Spinal cord (tissue), 9 donors: ENCODE measurements at regions not wholly inside any gene's neighbourhood (a gene's known extent, or its start where the extent isn't known, plus 50 kb on each side); places are given as distances from the start of the nearest gene placed in this dataset.

Experiments
- DNase-seq, 6 donors: peaks; one replicate each; pipeline versions ENCODE4 v3.0.0 to v3.0.0-alpha.2; 2013 to 2015; ENCODE audit warnings: low spot score in 6 of 6, low read depth in 4 of 6
- H3K27ac ChIP-seq: one replicate; pipeline ENCODE4 v1.5.1; 2013; ENCODE audit warnings: low read depth, low read length, control low read depth
- H3K27me3 ChIP-seq: one replicate; pipeline ENCODE4 v1.6.1; 2013; ENCODE audit warnings: low read length; ENCODE audit not compliant: control insufficient read depth, insufficient read depth
- H3K36me3 ChIP-seq: one replicate; pipeline ENCODE4 v1.6.1; 2013; ENCODE audit warnings: low read length; ENCODE audit not compliant: control insufficient read depth, insufficient read depth
- H3K4me1 ChIP-seq: one replicate; pipeline ENCODE4 v1.6.1; 2013; ENCODE audit warnings: low read length; ENCODE audit not compliant: control insufficient read depth, insufficient read depth
- H3K4me3 ChIP-seq: one replicate; pipeline ENCODE4 v1.5.1; 2013; ENCODE audit warnings: low read depth, low read length, control low read depth
- H3K9me3 ChIP-seq: one replicate; pipeline ENCODE4 v1.6.1; 2013; ENCODE audit warnings: low read length; ENCODE audit not compliant: control insufficient read depth, insufficient read depth
- WGBS: methylation state at CpG from one replicate; pipeline ENCODE4 v1.1.5; 2013; ENCODE audit warnings: missing lambda C conversion rate; ENCODE audit not compliant: insufficient coverage; 5-methylcytosine and 5-hydroxymethylcytosine counted together
- donor health status: healthy.

DNA sequence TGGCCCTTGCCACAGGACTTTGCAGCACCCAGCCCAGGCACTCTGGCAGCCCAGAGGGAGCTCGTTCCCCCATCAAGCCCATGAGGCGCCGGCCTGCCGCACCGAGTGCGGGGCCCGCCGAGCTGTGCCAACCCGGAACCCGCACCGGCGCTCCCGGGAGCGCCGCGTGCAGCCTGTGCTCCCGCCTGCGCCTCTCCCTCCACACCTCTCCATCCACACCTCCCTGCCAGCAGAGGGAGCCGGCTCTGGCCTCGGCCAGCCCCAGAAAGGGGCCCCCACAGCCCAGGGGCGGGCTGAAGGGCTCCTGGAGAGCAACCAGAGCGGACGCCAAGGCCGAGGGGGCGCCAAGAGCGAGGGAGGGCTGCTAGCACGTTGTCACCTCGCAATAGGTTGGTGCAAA, 268.8 kb downstream of the MID1IP1 start:
- DNase-seq = no peak
- 72% methylated on average over 24 of the region's 28 CpGs for WGBS
- no peak overlapping the region for H3K27ac ChIP-seq
- H3K4me3 ChIP-seq = no peak overlapping the region
- H3K9me3 ChIP-seq = peaks cover 2% of the 10 kb centered on the region
- peaks cover 10% of the 10 kb centered on the region for H3K4me1 ChIP-seq
- H3K27me3 ChIP-seq = no peaks in the 10 kb centered on the region
- H3K36me3 ChIP-seq = no peaks in the 10 kb centered on the region

DNA sequence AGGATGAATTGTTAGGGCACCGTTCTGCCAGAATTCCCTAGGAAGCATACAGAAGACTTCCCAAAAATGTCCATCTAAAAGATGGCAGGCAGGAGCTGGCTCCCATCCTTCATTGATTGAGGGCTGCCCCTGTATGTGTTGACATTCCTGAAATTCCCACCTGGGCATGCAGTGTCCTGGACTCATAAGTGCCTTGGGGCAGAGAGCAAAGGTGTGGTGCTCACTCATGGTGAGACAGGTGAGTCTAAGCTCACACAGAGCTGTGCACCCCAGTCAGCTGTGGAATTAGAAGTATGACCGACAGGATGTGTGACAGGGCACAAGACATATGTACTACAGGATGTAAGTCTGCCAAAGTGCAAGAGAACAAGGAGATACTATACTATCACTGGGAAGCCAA, 271.9 kb downstream of the MID1IP1 start:
- peaks cover 2% of the 10 kb centered on the region for H3K9me3 ChIP-seq
- 100% methylated on average over 1 of the region's 2 CpGs for WGBS
- no peaks in the 10 kb centered on the region for H3K4me1 ChIP-seq
- no peaks in the 10 kb centered on the region for H3K36me3 ChIP-seq
- H3K27me3 ChIP-seq = no peaks in the 10 kb centered on the region
- H3K4me3 ChIP-seq = no peak overlapping the region
- DNase-seq = no peak
- H3K27ac ChIP-seq = no peak overlapping the region

DNA sequence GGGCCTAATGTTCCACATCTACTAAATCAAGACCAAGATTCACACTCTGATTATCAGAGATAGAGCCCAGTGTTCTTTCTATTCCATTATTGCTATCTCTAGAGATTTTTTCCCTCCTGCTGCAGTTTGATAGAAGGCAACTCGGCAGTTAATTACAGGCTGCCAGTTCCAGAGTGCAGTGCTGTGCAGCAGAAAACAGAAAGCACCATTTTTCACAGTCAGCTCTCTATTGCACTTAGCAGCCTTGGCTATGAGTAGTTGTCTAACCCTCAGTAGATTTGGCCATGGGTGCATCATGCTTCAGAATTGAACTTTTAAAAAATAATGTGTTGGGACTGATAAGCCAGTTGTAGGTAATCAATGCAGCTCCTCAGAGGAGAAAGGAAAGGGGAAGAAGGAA, 295.3 kb downstream of the MID1IP1 start:
- DNase-seq = peak in 2 of 6 donors; percentile 2 to 38
- H3K4me3 ChIP-seq = no peak overlapping the region
- H3K36me3 ChIP-seq = no peaks in the 10 kb centered on the region
- no peaks in the 10 kb centered on the region for H3K27me3 ChIP-seq
- no peaks in the 10 kb centered on the region for H3K4me1 ChIP-seq
- peaks cover 2% of the 10 kb centered on the region for H3K9me3 ChIP-seq
- no CpG with 5 or more reads among the region's 1 CpG for WGBS
- no peak overlapping the region for H3K27ac ChIP-seq

DNA sequence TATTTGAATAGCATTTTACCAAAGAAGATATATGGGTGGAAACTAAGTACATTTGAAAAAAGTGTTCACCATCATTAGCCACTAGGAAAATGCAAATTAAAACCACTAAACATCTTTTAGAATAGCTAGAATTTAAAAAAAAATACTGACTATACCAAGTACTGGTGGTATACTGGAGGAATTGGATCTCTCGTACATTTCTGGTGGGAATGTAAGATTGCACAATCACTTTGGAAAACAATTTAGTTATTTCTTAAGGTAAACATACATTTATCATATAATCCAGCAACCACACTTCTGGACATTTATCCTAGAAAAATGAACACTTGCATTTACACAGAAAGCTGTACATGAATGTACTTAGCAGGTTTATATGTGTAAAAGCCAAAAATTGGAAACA, 303.5 kb downstream of the MID1IP1 start:
- Histone ChIP-seq H3K36me3 (no peaks in the 10 kb centered on the region), H3K4me3 (no peak overlapping the region), H3K27ac (no peak overlapping the region), H3K27me3 (no peaks in the 10 kb centered on the region), H3K9me3 (peaks cover 6% of the 10 kb centered on the region), H3K4me1 (no peaks in the 10 kb centered on the region)
- no peak for DNase-seq
- WGBS = no CpG with 5 or more reads among the region's 1 CpG

DNA sequence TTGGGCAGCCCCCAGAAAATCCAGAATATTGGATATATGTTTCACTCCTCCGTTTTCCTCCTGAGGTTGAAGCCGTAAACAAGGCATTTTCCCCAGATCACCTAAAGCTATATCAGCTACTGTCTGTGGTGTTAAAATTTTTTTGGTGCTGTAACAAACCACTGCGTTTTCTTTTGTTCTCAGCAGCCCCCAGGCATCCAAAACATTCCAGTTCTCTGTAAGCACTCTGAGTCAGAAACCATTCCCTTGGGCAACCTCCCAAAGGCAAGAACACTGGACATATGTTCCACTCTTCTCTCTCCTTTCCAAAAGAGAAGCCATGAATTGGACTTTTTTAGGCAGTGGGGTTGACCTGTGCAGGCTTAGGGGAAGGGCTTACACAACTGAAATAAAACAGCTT, 310.9 kb downstream of the MID1IP1 start:
- no peaks in the 10 kb centered on the region for H3K36me3 ChIP-seq
- WGBS = no CpG with 5 or more reads among the region's 3 CpGs

DNA sequence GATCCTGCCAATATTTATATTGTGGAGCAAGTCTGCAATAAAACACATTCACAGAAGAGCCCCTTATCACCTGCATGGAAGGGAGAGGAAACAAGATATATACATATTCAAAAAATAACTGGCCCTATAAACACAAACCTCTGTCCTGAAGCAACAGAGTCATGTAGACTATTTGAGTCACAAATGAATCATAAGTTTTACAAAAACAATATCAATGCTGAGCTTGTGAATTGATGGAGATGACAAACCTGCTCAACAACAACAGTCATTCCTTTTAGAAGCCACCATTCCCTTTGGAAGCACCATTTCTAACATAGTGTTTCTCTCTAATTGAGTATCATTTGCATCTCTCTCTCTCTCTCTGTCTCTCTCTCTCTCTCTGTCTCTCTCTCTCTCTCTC, 313.9 kb downstream of the MID1IP1 start:
- Histone ChIP-seq H3K9me3 (no peaks in the 10 kb centered on the region), H3K4me1 (no peaks in the 10 kb centered on the region), H3K36me3 (no peaks in the 10 kb centered on the region), H3K27ac (no peak overlapping the region), H3K27me3 (no peaks in the 10 kb centered on the region), H3K4me3 (no peak overlapping the region)
- DNase-seq = no peak

More for the DNA sequence above, 310.9 kb downstream of the MID1IP1 start:
- no peak for DNase-seq
- peaks cover 4% of the 10 kb centered on the region for H3K9me3 ChIP-seq
- H3K27me3 ChIP-seq = no peaks in the 10 kb centered on the region
- no peak overlapping the region for H3K27ac ChIP-seq
- no peaks in the 10 kb centered on the region for H3K4me1 ChIP-seq
- no peak overlapping the region for H3K4me3 ChIP-seq

DNA sequence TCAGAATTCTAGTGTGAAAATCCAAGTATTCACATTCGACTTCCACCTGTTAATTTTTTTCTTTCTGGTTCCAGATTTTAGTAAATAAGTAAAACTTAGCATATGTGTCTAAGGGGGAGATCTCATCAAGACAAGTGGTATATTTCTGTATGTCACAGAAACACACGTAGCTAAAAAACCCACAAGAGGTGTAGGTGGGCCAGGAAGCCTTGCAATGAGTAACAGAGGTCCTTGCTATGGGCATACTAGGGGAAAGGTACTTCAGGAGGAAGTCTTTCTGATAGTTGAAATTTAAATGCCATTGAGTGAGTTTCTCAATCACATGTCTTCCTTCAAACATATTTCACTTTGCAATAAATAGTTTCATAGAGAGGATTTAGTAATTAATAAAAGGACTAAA, 315.8 kb downstream of the MID1IP1 start:
- Histone ChIP-seq H3K27ac (no peak overlapping the region), H3K27me3 (no peaks in the 10 kb centered on the region), H3K36me3 (no peaks in the 10 kb centered on the region), H3K4me3 (no peak overlapping the region), H3K9me3 (no peaks in the 10 kb centered on the region), H3K4me1 (no peaks in the 10 kb centered on the region)
- no CpG with 5 or more reads among the region's 2 CpGs for WGBS
- no peak for DNase-seq

DNA sequence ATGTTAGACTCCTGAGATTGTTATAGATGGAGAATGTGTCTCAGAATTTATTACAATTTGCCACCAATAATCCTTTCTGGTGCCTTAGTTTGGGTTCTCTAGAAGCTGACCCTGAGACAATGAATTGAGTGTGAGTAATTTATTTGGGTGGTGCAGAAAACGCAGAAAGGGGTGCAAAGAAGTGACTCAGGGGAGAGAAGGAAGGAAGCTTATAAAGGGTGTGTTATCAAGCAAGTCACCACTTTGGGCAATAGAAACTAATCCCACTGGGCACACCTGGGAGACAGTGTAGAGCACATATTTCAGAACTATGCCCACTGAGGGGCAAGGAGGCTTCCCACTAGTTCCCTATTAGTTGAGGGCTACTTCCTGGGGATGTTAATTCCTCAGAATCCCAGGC, 320.6 kb downstream of the MID1IP1 start:
- Histone ChIP-seq H3K27me3 (no peaks in the 10 kb centered on the region), H3K36me3 (no peaks in the 10 kb centered on the region), H3K4me3 (no peak overlapping the region), H3K9me3 (no peaks in the 10 kb centered on the region), H3K4me1 (no peaks in the 10 kb centered on the region), H3K27ac (no peak overlapping the region)
- no peak for DNase-seq
- 75% methylated on average over 1 of the region's 1 CpG for WGBS

DNA sequence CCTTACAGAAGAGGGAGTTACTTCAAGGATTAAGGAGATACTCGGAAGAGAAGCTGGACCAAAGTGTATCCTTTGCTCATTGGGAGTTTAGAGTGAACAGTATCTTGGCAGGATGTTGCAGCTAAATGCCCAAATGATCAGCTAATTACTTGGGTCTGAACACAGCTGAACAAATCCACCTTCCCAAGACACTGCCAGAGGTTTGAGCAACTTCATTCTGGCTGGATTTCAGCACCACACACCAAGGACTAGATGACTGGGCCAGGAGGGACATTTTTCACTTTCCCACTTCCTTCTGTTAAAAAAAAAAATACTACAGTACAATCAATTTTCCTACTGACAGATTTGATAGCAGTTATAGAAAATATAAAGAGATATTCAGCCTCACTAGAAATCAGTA, 324.6 kb downstream of the MID1IP1 start:
- Histone ChIP-seq H3K27me3 (no peaks in the 10 kb centered on the region), H3K4me1 (no peaks in the 10 kb centered on the region), H3K27ac (no peak overlapping the region), H3K36me3 (no peaks in the 10 kb centered on the region), H3K9me3 (peaks cover 2% of the 10 kb centered on the region), H3K4me3 (no peak overlapping the region)
- DNase-seq = peak in 1 of 6 donors; percentile 27
- WGBS = no CpG with 5 or more reads among the region's 1 CpG

DNA sequence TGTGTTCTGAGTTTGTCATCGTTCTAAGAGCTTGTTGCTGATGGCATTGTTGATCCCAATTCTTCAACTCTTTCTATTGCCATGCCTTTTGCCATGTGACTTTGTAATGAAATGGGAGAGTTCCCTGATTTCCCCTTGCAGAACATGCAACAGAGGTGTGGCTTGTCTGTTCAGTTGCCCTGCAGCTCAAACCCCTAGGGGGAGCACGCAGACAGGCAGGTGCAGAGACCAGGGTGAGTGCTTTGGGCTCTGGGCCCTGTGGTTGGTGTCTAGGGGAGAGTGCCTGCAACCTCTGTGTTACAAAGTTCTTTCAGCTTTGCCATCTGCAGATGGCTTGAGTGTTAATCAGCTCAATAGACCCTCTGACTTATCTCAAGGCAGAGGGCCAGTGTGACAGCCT, 332.7 kb downstream of the MID1IP1 start:
- WGBS = 54% methylated on average over 1 of the region's 2 CpGs
- no peaks in the 10 kb centered on the region for H3K36me3 ChIP-seq
- H3K27ac ChIP-seq = no peak overlapping the region
- H3K4me3 ChIP-seq = no peak overlapping the region
- DNase-seq = no peak
- no peaks in the 10 kb centered on the region for H3K9me3 ChIP-seq
- no peaks in the 10 kb centered on the region for H3K4me1 ChIP-seq
- H3K27me3 ChIP-seq = no peaks in the 10 kb centered on the region
